ENCODE measurements at regions not wholly inside any gene's neighbourhood (a gene's known extent, or its start where the extent isn't known, plus 50 kb on each side); places are given as distances from the start of the nearest gene placed in this dataset.

DNA sequence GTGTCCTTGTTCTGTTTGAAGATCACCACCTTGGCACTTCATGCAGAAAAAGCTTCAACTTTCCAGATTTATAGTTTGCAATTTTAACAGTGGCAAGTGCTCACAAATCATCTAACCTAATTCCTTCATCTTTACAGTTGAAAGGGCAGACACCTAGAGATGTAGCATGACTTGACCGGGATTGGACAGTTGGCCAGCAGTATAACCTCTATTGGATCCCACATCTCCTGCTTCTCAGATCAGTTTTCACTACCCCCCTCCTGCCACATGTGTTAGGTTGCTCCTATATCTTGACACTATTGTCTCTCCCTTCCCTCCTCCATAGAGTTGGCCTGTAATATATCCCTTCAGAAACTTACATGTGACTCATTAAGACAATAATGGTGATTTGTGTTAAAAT is 206.0 kb upstream of the SEMA6D start:
- Histone ChIP-seq H4K20me1 (ENCODE audit: control insufficient read depth, insufficient read depth, low read depth, low read length) (no peaks in the 10 kb centered on the region), H3F3A (ENCODE audit: control insufficient read depth, insufficient read depth) (no peaks in the 10 kb centered on the region), H3K36me3 (ENCODE audit: control insufficient read depth, low read length) (no peaks in the 10 kb centered on the region), H3K9me2 (replicated peaks; ENCODE audit: control insufficient read depth, low read length) (no peaks in the 10 kb centered on the region), H3K27ac (ENCODE audit: low read depth, low read length) (no peak overlapping the region), H3K4me1 (ENCODE audit: control insufficient read depth, low read length) (no peaks in the 10 kb centered on the region), H3K79me2 (ENCODE audit: control insufficient read depth, low read length) (no peaks in the 10 kb centered on the region), H3K4me2 (ENCODE audit: low read length) (no peak overlapping the region), H3K27me3 (ENCODE audit: control insufficient read depth, low read length) (no peaks in the 10 kb centered on the region), H3K9me3 (ENCODE audit: control insufficient read depth, insufficient read depth, low read length) (no peaks in the 10 kb centered on the region), H3K4me3 (ENCODE audit: low read length) (no peak overlapping the region)
- TF ChIP-seq, protein P1, sequence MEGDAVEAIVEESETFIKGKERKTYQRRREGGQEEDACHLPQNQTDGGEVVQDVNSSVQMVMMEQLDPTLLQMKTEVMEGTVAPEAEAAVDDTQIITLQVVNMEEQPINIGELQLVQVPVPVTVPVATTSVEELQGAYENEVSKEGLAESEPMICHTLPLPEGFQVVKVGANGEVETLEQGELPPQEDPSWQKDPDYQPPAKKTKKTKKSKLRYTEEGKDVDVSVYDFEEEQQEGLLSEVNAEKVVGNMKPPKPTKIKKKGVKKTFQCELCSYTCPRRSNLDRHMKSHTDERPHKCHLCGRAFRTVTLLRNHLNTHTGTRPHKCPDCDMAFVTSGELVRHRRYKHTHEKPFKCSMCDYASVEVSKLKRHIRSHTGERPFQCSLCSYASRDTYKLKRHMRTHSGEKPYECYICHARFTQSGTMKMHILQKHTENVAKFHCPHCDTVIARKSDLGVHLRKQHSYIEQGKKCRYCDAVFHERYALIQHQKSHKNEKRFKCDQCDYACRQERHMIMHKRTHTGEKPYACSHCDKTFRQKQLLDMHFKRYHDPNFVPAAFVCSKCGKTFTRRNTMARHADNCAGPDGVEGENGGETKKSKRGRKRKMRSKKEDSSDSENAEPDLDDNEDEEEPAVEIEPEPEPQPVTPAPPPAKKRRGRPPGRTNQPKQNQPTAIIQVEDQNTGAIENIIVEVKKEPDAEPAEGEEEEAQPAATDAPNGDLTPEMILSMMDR (IDR thresholded peaks at IDR 0.05; ENCODE audit: low read depth, low read length, poor library complexity, severe bottlenecking): no peak
- no peak for TF ChIP-seq EZH2phosphoT487 (IDR thresholded peaks at IDR 0.05; ENCODE audit: borderline replicate concordance, low read length)

DNA sequence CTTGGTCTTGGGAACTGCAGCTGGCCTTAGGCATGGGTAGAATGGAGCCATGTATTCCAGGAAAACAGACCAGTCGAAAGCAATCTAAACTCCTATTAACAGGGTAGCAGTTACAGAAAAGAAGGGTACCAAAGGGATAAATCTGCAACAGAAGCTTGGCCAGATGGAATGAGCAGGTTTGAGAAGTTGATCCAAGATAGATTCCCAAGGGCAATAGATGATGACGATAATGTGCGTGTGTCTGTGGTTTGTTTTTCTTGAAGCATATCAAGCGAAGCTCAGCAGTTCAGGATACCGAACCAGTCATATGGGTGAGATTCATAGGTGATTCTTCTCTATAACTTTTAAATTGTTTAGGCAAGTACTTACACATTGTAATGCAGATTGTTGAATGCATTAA is 203.8 kb upstream of the SEMA6D start:
- Histone ChIP-seq H3F3A (ENCODE audit: control insufficient read depth, insufficient read depth) (no peaks in the 10 kb centered on the region), H3K79me2 (ENCODE audit: control insufficient read depth, low read length) (no peaks in the 10 kb centered on the region), H3K27me3 (ENCODE audit: control insufficient read depth, low read length) (no peaks in the 10 kb centered on the region), H3K4me1 (ENCODE audit: control insufficient read depth, low read length) (no peaks in the 10 kb centered on the region), H3K9me2 (replicated peaks; ENCODE audit: control insufficient read depth, low read length) (no peaks in the 10 kb centered on the region), H3K36me3 (ENCODE audit: control insufficient read depth, low read length) (no peaks in the 10 kb centered on the region), H4K20me1 (ENCODE audit: control insufficient read depth, insufficient read depth, low read depth, low read length) (no peaks in the 10 kb centered on the region), H3K27ac (ENCODE audit: low read depth, low read length) (no peak overlapping the region), H3K4me2 (ENCODE audit: low read length) (no peak overlapping the region), H3K9me3 (ENCODE audit: control insufficient read depth, insufficient read depth, low read length) (no peaks in the 10 kb centered on the region), H3K4me3 (ENCODE audit: low read length) (no peak overlapping the region)
- no peak for TF ChIP-seq EZH2phosphoT487 (IDR thresholded peaks at IDR 0.05; ENCODE audit: borderline replicate concordance, low read length)
- TF ChIP-seq, protein P1 (IDR thresholded peaks at IDR 0.05; ENCODE audit: low read depth, low read length, poor library complexity, severe bottlenecking): no peak

DNA sequence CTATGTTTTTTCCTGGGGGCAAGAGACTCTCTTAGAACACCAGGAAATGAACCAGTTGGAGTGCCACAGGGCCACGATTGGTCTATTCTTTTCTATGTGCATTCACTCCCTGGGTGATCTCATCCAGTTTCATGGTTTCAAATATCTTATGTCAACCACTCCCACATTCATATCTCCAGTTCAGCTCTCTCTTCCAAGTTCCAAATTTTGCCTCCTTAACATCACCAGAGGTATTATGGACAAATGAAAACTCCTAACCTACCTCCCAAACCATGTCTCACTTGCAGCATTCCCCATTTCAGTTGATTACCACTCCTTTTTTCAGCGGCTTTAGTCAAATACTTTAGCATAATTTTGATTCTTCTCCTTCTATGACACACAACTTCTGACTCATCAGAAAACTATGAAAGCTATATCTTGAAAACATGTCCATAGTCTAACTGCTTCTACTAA is 203.1 kb upstream of the SEMA6D start:
- Histone ChIP-seq H3F3A (ENCODE audit: control insufficient read depth, insufficient read depth) (no peaks in the 10 kb centered on the region), H3K4me3 (ENCODE audit: low read length) (no peak overlapping the region), H3K4me2 (ENCODE audit: low read length) (no peak overlapping the region), H3K79me2 (ENCODE audit: control insufficient read depth, low read length) (no peaks in the 10 kb centered on the region), H3K9me2 (replicated peaks; ENCODE audit: control insufficient read depth, low read length) (no peaks in the 10 kb centered on the region), H3K9me3 (ENCODE audit: control insufficient read depth, insufficient read depth, low read length) (no peaks in the 10 kb centered on the region), H3K36me3 (ENCODE audit: control insufficient read depth, low read length) (no peaks in the 10 kb centered on the region), H4K20me1 (ENCODE audit: control insufficient read depth, insufficient read depth, low read depth, low read length) (no peaks in the 10 kb centered on the region), H3K27me3 (ENCODE audit: control insufficient read depth, low read length) (no peaks in the 10 kb centered on the region), H3K4me1 (ENCODE audit: control insufficient read depth, low read length) (no peaks in the 10 kb centered on the region), H3K27ac (ENCODE audit: low read depth, low read length) (no peak overlapping the region)
- TF ChIP-seq EZH2phosphoT487 (IDR thresholded peaks at IDR 0.05; ENCODE audit: borderline replicate concordance, low read length): no peak

DNA sequence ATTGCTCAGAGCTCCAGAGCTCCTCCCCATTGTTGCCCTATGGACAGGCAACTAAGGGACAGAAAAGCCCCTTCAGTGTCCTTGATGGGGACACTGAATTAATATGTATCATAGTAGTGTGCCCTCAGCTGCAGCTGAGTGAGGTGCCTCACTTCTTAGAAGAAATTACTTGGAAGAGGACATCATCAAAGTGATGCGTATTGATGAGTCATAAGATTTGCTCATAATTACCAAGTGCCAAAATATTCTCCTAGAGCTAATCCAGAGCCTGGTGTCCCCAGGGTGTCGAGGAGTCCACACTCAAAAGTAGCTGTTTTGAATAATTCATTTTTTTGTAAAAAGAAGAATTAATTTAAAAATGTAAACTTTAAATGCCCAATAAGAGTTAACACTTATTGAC is 200.7 kb upstream of the SEMA6D start:
- TF ChIP-seq, protein P1 (IDR thresholded peaks at IDR 0.05; ENCODE audit: low read depth, low read length, poor library complexity, severe bottlenecking): no peak
- Histone ChIP-seq H3K4me1 (ENCODE audit: control insufficient read depth, low read length) (no peaks in the 10 kb centered on the region), H3K27me3 (ENCODE audit: control insufficient read depth, low read length) (no peaks in the 10 kb centered on the region), H3K9me2 (replicated peaks; ENCODE audit: control insufficient read depth, low read length) (no peaks in the 10 kb centered on the region), H3K9me3 (ENCODE audit: control insufficient read depth, insufficient read depth, low read length) (peaks cover 4% of the 10 kb centered on the region; the same call in 1 of the 2 replicates), H3K36me3 (ENCODE audit: control insufficient read depth, low read length) (no peaks in the 10 kb centered on the region), H3K4me2 (ENCODE audit: low read length) (no peak overlapping the region), H4K20me1 (ENCODE audit: control insufficient read depth, insufficient read depth, low read depth, low read length) (no peaks in the 10 kb centered on the region), H3K27ac (ENCODE audit: low read depth, low read length) (no peak overlapping the region), H3F3A (ENCODE audit: control insufficient read depth, insufficient read depth) (no peaks in the 10 kb centered on the region), H3K4me3 (ENCODE audit: low read length) (no peak overlapping the region), H3K79me2 (ENCODE audit: control insufficient read depth, low read length) (no peaks in the 10 kb centered on the region)
